DOHH2 (cell line): ENCODE measurements at regions not wholly inside any gene's neighbourhood (a gene's known extent, or its start where the extent isn't known, plus 50 kb on each side); places are given as distances from the start of the nearest gene placed in this dataset.

ENCODE experiments used
- EZH2phosphoT487 ChIP-seq: fragments of 200-600 bp; sonication (generic); IDR thresholded peaks from 2 replicates; pipeline ENCODE4 v1.6.1; 2017; ENCODE audit warnings: borderline replicate concordance, mild to moderate bottlenecking, antibody characterized with exemption, low read length, moderate library complexity, mixed read lengths
- TF ChIP-seq, protein P1 (sequence below): fragments of 200-600 bp; sonication (generic); IDR thresholded peaks from one replicate; pipeline ENCODE4 v1.5.1; 2014; ENCODE audit warnings: antibody characterized with exemption, mild to moderate bottlenecking, low read depth, low read length; ENCODE audit not compliant: poor library complexity, severe bottlenecking

DNA sequence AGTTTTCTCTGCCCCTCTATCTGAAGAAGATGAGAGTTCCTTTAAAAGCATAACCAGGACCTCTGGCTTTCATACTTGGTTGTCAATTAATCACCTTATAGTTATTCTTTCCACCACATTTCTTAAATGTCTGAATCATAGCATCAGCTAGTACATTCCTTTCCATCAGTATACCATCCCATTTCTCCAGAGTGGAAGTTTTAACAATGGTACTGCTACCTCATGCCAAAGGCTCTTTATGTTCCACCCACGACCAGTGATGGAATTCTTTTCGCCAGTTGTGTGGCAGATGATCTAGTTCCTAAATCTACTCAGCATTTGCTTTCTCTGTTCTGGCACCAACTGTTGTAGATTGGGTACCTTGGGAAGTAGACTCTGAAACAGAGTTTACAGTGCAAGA lies 379.8 kb downstream of the ZNF674 start:
- TF ChIP-seq, protein P1, sequence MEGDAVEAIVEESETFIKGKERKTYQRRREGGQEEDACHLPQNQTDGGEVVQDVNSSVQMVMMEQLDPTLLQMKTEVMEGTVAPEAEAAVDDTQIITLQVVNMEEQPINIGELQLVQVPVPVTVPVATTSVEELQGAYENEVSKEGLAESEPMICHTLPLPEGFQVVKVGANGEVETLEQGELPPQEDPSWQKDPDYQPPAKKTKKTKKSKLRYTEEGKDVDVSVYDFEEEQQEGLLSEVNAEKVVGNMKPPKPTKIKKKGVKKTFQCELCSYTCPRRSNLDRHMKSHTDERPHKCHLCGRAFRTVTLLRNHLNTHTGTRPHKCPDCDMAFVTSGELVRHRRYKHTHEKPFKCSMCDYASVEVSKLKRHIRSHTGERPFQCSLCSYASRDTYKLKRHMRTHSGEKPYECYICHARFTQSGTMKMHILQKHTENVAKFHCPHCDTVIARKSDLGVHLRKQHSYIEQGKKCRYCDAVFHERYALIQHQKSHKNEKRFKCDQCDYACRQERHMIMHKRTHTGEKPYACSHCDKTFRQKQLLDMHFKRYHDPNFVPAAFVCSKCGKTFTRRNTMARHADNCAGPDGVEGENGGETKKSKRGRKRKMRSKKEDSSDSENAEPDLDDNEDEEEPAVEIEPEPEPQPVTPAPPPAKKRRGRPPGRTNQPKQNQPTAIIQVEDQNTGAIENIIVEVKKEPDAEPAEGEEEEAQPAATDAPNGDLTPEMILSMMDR, result no peak
- TF ChIP-seq EZH2phosphoT487, result no peak
